ENCODE measurements at regions not wholly inside any gene's neighbourhood (a gene's known extent, or its start where the extent isn't known, plus 50 kb on each side); places are given as distances from the start of the nearest gene placed in this dataset.

DNA sequence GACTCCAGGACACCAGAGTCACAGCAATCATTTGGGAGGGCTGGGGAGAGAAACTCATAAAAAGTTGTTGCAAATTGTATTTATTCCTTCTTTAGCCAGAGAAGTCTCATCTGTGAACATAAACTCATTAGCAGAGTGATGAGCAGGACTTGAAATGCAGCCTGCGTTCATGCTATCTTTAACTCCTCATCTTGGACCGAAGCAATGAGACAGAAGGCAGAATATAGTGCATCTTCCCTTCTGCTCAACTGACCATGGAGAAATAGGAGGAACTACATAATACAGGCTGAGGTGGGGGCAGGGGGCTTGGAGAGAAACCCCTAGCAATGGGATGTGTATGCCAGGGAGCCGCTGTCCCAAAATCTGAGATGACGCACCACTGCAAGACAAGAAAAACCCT is 121.8 kb upstream of the AJAP1 start:
- H3K4me3 ChIP-seq (ENCODE audit: low read depth, low read length), result no peak overlapping the region
- no peak for DNase-seq (ENCODE audit: low read depth, low spot score)
- TF ChIP-seq, protein P1, sequence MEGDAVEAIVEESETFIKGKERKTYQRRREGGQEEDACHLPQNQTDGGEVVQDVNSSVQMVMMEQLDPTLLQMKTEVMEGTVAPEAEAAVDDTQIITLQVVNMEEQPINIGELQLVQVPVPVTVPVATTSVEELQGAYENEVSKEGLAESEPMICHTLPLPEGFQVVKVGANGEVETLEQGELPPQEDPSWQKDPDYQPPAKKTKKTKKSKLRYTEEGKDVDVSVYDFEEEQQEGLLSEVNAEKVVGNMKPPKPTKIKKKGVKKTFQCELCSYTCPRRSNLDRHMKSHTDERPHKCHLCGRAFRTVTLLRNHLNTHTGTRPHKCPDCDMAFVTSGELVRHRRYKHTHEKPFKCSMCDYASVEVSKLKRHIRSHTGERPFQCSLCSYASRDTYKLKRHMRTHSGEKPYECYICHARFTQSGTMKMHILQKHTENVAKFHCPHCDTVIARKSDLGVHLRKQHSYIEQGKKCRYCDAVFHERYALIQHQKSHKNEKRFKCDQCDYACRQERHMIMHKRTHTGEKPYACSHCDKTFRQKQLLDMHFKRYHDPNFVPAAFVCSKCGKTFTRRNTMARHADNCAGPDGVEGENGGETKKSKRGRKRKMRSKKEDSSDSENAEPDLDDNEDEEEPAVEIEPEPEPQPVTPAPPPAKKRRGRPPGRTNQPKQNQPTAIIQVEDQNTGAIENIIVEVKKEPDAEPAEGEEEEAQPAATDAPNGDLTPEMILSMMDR (IDR thresholded peaks at IDR 0.05; ENCODE audit: low read depth, low read length), result no peak
- in situ Hi-C loops (cut with HindIII; ENCODE audit: low sequenced_read_pairs), result no loop called here

DNA sequence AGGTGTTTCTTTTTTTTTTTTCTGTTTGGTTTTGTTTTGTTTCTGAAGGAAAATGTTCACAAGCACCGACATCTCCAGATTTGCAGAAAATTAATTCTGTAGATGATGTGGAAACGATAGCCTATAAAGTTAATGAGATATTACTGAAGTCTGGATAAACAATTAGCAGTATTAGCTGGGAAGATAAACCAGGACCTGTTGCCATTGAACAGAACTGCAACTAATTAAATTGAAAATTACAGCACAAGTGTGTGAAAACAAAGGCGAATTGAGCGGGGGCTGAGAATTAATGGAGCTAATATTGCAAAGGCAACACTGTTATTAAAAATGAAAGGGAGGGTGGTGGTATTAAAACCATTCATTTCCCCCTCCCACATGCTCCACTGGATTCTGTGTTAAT is 107.5 kb upstream of the AJAP1 start:
- TF ChIP-seq, protein P1 (IDR thresholded peaks at IDR 0.05; ENCODE audit: low read depth, low read length), result no peak
- DNase-seq (ENCODE audit: low read depth, low spot score), result no peak
- in situ Hi-C loops (cut with HindIII; ENCODE audit: low sequenced_read_pairs), result no loop called here
- no peak overlapping the region for H3K4me3 ChIP-seq (ENCODE audit: low read depth, low read length)

DNA sequence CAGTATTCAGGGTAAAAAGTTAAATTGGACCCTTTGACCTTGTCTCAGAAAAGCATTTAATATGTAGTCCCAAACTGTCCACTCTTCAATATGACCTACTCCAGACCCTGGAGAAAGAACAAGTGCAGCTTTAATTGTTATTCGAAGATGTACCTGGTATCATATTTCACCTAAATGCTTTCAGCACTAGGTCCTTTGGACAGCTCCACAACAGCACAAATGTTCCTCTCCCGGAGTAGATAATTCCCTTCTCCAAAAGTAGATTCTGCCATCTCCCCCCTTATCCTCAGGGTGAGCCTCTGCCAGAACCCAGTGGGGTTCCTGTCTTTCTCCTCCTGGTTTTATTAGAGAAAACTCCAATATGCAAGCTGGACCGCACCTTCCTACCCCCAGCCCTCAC is 104.5 kb upstream of the AJAP1 start:
- in situ Hi-C loops (cut with HindIII; ENCODE audit: low sequenced_read_pairs), result no loop called here
- no peak for DNase-seq (ENCODE audit: low read depth, low spot score)
- TF ChIP-seq, protein P1 (IDR thresholded peaks at IDR 0.05; ENCODE audit: low read depth, low read length), result no peak
- H3K4me3 ChIP-seq (ENCODE audit: low read depth, low read length), result no peak overlapping the region

DNA sequence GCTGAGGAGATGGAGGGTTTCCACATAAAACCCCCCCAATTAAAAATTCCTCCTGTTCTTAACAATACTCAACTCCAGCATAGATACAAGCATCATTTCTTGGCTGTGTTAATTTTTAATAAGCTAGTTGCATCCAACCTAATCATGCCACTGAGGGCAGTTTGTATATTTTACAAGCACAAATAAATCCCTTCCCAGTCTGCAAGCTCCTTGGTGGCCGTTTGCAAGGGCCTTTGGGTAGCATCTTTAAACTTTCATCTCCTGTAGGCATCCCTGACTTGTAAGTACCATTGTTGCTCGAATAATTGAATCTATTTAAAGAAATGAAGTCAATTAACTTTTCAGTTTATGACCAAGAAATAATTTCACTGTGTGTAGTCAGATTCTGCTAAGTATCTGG is 103.5 kb upstream of the AJAP1 start:
- H3K4me3 ChIP-seq (ENCODE audit: low read depth, low read length), result no peak overlapping the region
- TF ChIP-seq, protein P1 (IDR thresholded peaks at IDR 0.05; ENCODE audit: low read depth, low read length), result no peak
- in situ Hi-C loops (cut with HindIII; ENCODE audit: low sequenced_read_pairs), result no loop called here
- DNase-seq (ENCODE audit: low read depth, low spot score), result no peak

DNA sequence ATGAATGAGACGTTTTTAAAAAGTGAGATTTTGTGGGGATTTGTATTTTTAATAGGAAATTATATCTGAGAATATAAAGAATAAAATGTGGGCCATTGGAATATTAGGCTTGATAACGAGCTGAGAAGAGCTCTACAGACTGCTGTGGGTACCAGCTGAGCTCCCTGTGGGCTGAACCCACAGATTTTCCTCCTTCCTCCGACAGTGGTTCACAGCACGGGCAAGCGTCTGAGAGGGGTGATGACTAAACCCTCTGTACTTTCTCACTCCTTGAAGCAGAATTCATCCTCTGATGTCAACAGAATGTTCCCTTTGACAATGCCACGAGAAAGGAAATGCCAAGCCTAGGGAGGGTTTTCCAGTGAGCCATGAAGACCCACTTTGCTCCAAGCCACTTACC is 102.7 kb upstream of the AJAP1 start:
- in situ Hi-C loops (cut with HindIII; ENCODE audit: low sequenced_read_pairs), result no loop called here
- TF ChIP-seq, protein P1 (IDR thresholded peaks at IDR 0.05; ENCODE audit: low read depth, low read length), result no peak
- DNase-seq (ENCODE audit: low read depth, low spot score), result no peak
- H3K4me3 ChIP-seq (ENCODE audit: low read depth, low read length), result no peak overlapping the region

DNA sequence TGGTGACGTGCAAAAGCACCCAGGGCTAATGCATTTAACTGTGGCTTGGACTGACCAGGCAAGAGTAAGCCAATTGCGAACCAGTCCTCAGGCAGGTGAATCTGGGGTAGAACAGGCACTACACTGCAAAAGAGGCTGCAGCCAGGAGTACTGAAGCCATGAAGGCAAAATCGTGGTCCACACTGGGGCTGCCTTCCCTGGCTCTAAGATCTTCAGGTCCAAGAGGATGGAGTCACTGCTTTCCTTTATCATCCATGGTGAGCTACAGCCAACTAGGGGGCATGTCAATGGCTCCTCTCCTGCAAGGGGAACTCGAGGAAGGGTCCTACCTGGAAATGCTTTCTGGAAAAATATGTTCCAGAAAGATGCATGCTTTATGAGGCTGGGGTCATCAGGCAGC is 100.6 kb upstream of the AJAP1 start:
- DNase-seq (ENCODE audit: low read depth, low spot score), result no peak
- H3K4me3 ChIP-seq (ENCODE audit: low read depth, low read length), result no peak overlapping the region
- in situ Hi-C loops (cut with HindIII; ENCODE audit: low sequenced_read_pairs), result no loop called here
- TF ChIP-seq, protein P1 (IDR thresholded peaks at IDR 0.05; ENCODE audit: low read depth, low read length), result no peak

DNA sequence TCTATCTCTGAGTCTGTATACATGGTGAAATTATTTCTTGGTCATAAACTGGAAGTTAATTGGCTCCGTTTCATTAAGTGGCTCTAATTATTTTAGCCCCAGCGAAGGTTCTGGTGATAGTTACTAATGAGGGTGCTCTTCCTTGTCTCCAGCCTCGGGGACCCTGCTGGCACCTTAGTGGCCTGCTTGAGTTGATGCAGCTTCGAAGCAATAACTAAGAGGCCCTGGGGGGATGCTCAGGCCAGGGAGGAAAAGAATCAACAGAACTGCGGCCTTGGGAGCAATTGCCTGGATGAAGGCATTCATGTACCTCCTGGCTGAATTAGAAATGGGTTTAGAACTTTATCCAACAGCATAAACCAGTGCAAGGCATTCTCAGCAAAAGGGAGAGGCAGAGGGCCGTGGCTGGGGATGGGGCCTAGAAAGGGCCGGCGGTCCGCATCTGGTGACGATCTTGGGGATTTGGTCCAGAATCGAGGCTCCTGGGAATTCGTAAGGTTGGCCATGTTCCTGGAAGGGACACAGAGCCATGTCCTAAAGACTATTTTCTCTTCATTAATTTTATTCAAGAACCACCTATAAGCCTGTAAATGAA is 100.0 kb upstream of the AJAP1 start:
- DNase-seq (ENCODE audit: low read depth, low spot score), result no peak
- TF ChIP-seq, protein P1 (IDR thresholded peaks at IDR 0.05; ENCODE audit: low read depth, low read length), result no peak
- in situ Hi-C loops (cut with HindIII; ENCODE audit: low sequenced_read_pairs), result no loop called here
- H3K4me3 ChIP-seq (ENCODE audit: low read depth, low read length), result no peak overlapping the region

Measured in astrocyte of the spinal cord (primary cell).